Transverse colon (tissue), 4 donors: ENCODE measurements at regions not wholly inside any gene's neighbourhood (a gene's known extent, or its start where the extent isn't known, plus 50 kb on each side); places are given as distances from the start of the nearest gene placed in this dataset.

Experiments
- DNase-seq: peaks from one replicate; pipeline ENCODE4 v3.0.0-alpha.2; 2019
- H3K27ac ChIP-seq, 4 donors: fragments of 200-600 bp; sonication (generic); 2 replicates each; pipeline ENCODE4 v1.5.1; 2016 to 2018; ENCODE audit warnings: inconsistent platforms in 4 of 4
- H3K27me3 ChIP-seq: fragments of 200-600 bp; sonication (generic); 2 replicates; pipeline ENCODE4 v1.5.1; 2017; ENCODE audit warnings: inconsistent platforms
- H3K36me3 ChIP-seq, 4 donors: fragments of 200-600 bp; sonication (generic); 2 replicates each; pipeline ENCODE4 v1.5.1; 2017 to 2019; ENCODE audit warnings: inconsistent platforms in 4 of 4
- H3K4me1 ChIP-seq, 4 donors: fragments of 200-600 bp; sonication (generic); 2 replicates each; pipeline ENCODE4 v1.5.1; 2017 to 2020; ENCODE audit warnings: inconsistent platforms in 4 of 4
- H3K4me3 ChIP-seq, 4 donors: fragments of 200-600 bp; sonication (generic); 1 replicate in 1 of 4; 2 replicates in 3 of 4; pipeline versions ENCODE4 v1.5.1 to v1.6.1; 2017 to 2019; ENCODE audit warnings: inconsistent platforms in 4 of 4
- H3K9me3 ChIP-seq, 2 donors: fragments of 200-600 bp; sonication (generic); 2 replicates each; pipeline ENCODE4 v1.5.1; 2017 to 2019; ENCODE audit warnings: inconsistent platforms in 2 of 2
- CTCF ChIP-seq, 5 experiments: fragments of 200-600 bp in 3 of 5; fragments of 450-650 bp in 2 of 5; sonication (generic) in 3 of 5; IDR thresholded peaks; 1 replicate in 2 of 5; 2 replicates in 3 of 5; pipeline ENCODE4 v1.5.1; 2016 to 2017; ENCODE audit warnings: antibody characterized with exemption in 5 of 5, inconsistent platforms in 3 of 5, mild to moderate bottlenecking in 2 of 5, moderate library complexity in 1 of 5
- EP300 ChIP-seq: sonication (generic); formaldehyde crosslinking; IDR thresholded peaks from one replicate; pipeline ENCODE4 v1.6.1; 2017; ENCODE audit warnings: antibody characterized with exemption, low read depth
- POLR2A ChIP-seq: fragments of 450-650 bp; IDR thresholded peaks from one replicate; pipeline ENCODE4 v1.6.1; 2016; ENCODE audit warnings: antibody characterized with exemption, mild to moderate bottlenecking, moderate library complexity
- POLR2AphosphoS5 ChIP-seq, 3 donors: sonication (generic); formaldehyde crosslinking; IDR thresholded peaks; one replicate each; pipeline ENCODE4 v1.6.1; 2016; ENCODE audit warnings: antibody characterized with exemption in 3 of 3
- WGBS, 2 donors: methylation state at CpG; one replicate each; pipeline ENCODE4 v1.1.5; 2018; ENCODE audit warnings: low coverage in 1 of 2; 5-methylcytosine and 5-hydroxymethylcytosine counted together
- in situ Hi-C, 4 donors: fragments of 200-750 bp; cut with MboI; loops; one replicate each; pipeline versions ENCODE4 v1.15.0 to v1.15.1; 2017; ENCODE audit warnings: low sequenced_read_pairs in 3 of 4, low pct_ligation_motif_present in 1 of 4, low pct_unique_long_range_greater_than_20kb in 1 of 4
- intact Hi-C: fragments of 100-400 bp; cut with DNase I; formaldehyde crosslinking; loops from one replicate; pipeline ENCODE4 v1.15.1; 2023; ENCODE audit warnings: low total_unique reads

- intact Hi-C loops = no loop called here
- Histone ChIP-seq H3K27me3 (no peaks in the 10 kb centered on the region), H3K4me1 (no peaks in the 10 kb centered on the region), H3K4me3 (no peak overlapping the region), H3K27ac (no peak overlapping the region), H3K36me3 (no peaks in the 10 kb centered on the region), H3K9me3 (peaks cover 10% of the 10 kb centered on the region in 2 donors)
- 35 to 50% methylated on average over 1 of the region's 1 CpG for WGBS, 2 donors
- TF ChIP-seq CTCF (IDR thresholded peaks at IDR 0.05) = no peak
- TF ChIP-seq POLR2AphosphoS5 (IDR thresholded peaks at IDR 0.05) = no peak
- TF ChIP-seq POLR2A = no peak
- no peak for TF ChIP-seq EP300
- in situ Hi-C loops = no loop called here
- DNase-seq = no peak
Observed at GRCh38 chr11:129655247-129655832, 160.3 kb upstream of the TMEM45B start.

- WGBS, 2 donors = 58 to 75% methylated on average over 2 to 6 of the region's 9 CpGs
- Histone ChIP-seq H3K9me3 (peaks cover 10 to 14% of the 10 kb centered on the region in 2 donors), H3K27me3 (no peaks in the 10 kb centered on the region), H3K4me3 (no peak overlapping the region), H3K4me1 (no peaks in the 10 kb centered on the region), H3K36me3 (no peaks in the 10 kb centered on the region), H3K27ac (no peak overlapping the region)
- no peak for DNase-seq
- intact Hi-C loops = no loop called here
- in situ Hi-C loops = no loop called here
- no peak for TF ChIP-seq EP300
- no peak for TF ChIP-seq CTCF (IDR thresholded peaks at IDR 0.05)
- no peak for TF ChIP-seq POLR2AphosphoS5 (IDR thresholded peaks at IDR 0.05)
- TF ChIP-seq POLR2A = no peak
Observed at GRCh38 chr11:129657866-129658525, 157.7 kb upstream of the TMEM45B start.

- no peaks in the 10 kb centered on the region for H3K4me1 ChIP-seq
- intact Hi-C loops (no loop called here), in situ Hi-C loops (no loop called here)
- no peaks in the 10 kb centered on the region for H3K36me3 ChIP-seq
- no peak for DNase-seq
- H3K27ac ChIP-seq = no peak overlapping the region
- 75% methylated on average over 7 of the region's 7 CpGs; no CpG with 5 or more reads in 1 of the 2 donors for WGBS, 2 donors
- no peaks in the 10 kb centered on the region for H3K27me3 ChIP-seq
- no peak overlapping the region for H3K4me3 ChIP-seq
- peaks cover 10 to 14% of the 10 kb centered on the region in 2 donors for H3K9me3 ChIP-seq
- no peak for TF ChIP-seq EP300
- TF ChIP-seq POLR2A = no peak
- no peak for TF ChIP-seq CTCF (IDR thresholded peaks at IDR 0.05)
Observed at GRCh38 chr11:129658526-129658867, 157.2 kb upstream of the TMEM45B start.

- 17 to 31% methylated on average over 3 of the region's 3 CpGs for WGBS, 2 donors
- in situ Hi-C loops (loop anchor here in 1 of 4 donors (25.0 kb wide), 1 partner anchor 294 kb away; the partner anchor contains the start of gene BARX2), intact Hi-C loops (no loop called here)
- DNase-seq = no peak
- no peaks in the 10 kb centered on the region for H3K4me1 ChIP-seq
- H3K4me3 ChIP-seq = no peak overlapping the region
- TF ChIP-seq EP300 = no peak
- no peaks in the 10 kb centered on the region for H3K9me3 ChIP-seq
- H3K36me3 ChIP-seq = no peaks in the 10 kb centered on the region
- H3K27ac ChIP-seq = no peak overlapping the region
- H3K27me3 ChIP-seq = peaks cover 16% of the 10 kb centered on the region
Observed at GRCh38 chr11:129680907-129681306, 134.7 kb upstream of the TMEM45B start.
